HCT116 (cell line): ENCODE measurements at regions not wholly inside any gene's neighbourhood (a gene's known extent, or its start where the extent isn't known, plus 50 kb on each side); places are given as distances from the start of the nearest gene placed in this dataset.

Experiments used
- ATAC-seq: fragments of 200-7000 bp; cut with Tn5 transposase; 2 replicates; pipeline ENCODE4 v1.9.1; 2020; ENCODE audit warnings: mild to moderate bottlenecking, moderate library complexity
- BruUV-seq: library from RNA; stranded (reverse); fragments of 400-500 nt; replicated peaks from 2 replicates; lab custom pipeline; 2021; lab: Mats Ljungman, UMichigan
- CTCF ChIA-PET: fragments of 300-600 bp; sonication (Branson Sonifier 250); formaldehyde crosslinking; loops from one replicate; lab custom pipeline; 2021; ENCODE audit warnings: antibody characterized with exemption; lab: Charles Lee
- POLR2A ChIA-PET: fragments of 300-600, 350-600 bp; sonication (Branson Sonifier 250); formaldehyde crosslinking; loops from one replicate; lab custom pipeline; 2021; ENCODE audit warnings: antibody characterized with exemption; lab: Charles Lee
- RAD21 ChIA-PET, 2 experiments: fragments of 300-600 bp; sonication (Branson Sonifier 250); formaldehyde crosslinking; loops; one replicate each; lab custom pipeline; 2023; ENCODE audit warnings: low total read pairs in 2 of 2; ENCODE audit not compliant: uncharacterized antibody in 2 of 2, unreplicated experiment in 2 of 2, low non-redundant PET in 1 of 2; lab: Charles Lee
- DNase-seq: peaks from one replicate; pipeline ENCODE4 v3.0.0-alpha.2; 2010; ENCODE audit warnings: low read depth, low spot score
- H2AFZ ChIP-seq: fragments of 200-600 bp; shearing (Covaris generic), sonication (generic); 2 replicates; pipeline ENCODE4 v1.6.1; 2017; ENCODE audit warnings: low read depth, mixed run types, mixed read lengths, antibody characterized with exemption, low read length; ENCODE audit not compliant: poor library complexity, severe bottlenecking
- H3K27ac ChIP-seq: 2 replicates; pipeline ENCODE4 v1.5.1; 2012; ENCODE audit warnings: low read depth, low read length
- H3K27me3 ChIP-seq: fragments of 200-600 bp; sonication (generic); 2 replicates; pipeline ENCODE4 v1.6.1; 2016; ENCODE audit warnings: mixed run types, low read length, mixed read lengths; ENCODE audit not compliant: insufficient read depth
- H3K36me3 ChIP-seq, 2 experiments: fragments of 200-500 bp in 1 of 2; fragments of 200-600 bp in 1 of 2; sonication (Bioruptor generic) in 1 of 2; sonication (generic) in 1 of 2; 2 replicates each; pipeline versions ENCODE4 v1.5.1 to v1.6.1; 2014 to 2016; ENCODE audit warnings: low read length in 2 of 2, inconsistent platforms in 1 of 2, mixed read lengths in 1 of 2, mixed run types in 1 of 2; ENCODE audit not compliant: insufficient read depth in 2 of 2, control insufficient read depth in 1 of 2
- H3K4me1 ChIP-seq, 2 experiments: fragments of 200-600 bp in 1 of 2; sonication (generic) in 1 of 2; 2 replicates each; pipeline versions ENCODE4 v1.5.1 to v1.6.1; 2012 to 2017; ENCODE audit warnings: low read length in 2 of 2, inconsistent platforms in 1 of 2, mild to moderate bottlenecking in 1 of 2, mixed read lengths in 1 of 2, mixed run types in 1 of 2, moderate library complexity in 1 of 2; ENCODE audit not compliant: insufficient read depth in 2 of 2, control insufficient read depth in 1 of 2
- H3K4me2 ChIP-seq: fragments of 200-600 bp; sonication (generic); 2 replicates; pipeline ENCODE4 v1.6.1; 2017; ENCODE audit warnings: mixed run types, low read length, mixed read lengths
- H3K4me3 ChIP-seq, 2 experiments: fragments of 200-600 bp in 1 of 2; sonication (generic) in 1 of 2; replicated peaks in 1 of 2; 2 replicates each; pipeline ENCODE4 v1.5.1; 2011 to 2016; ENCODE audit warnings: low read length in 2 of 2, control low read depth in 1 of 2, low read depth in 1 of 2, mild to moderate bottlenecking in 1 of 2, mixed read lengths in 1 of 2, mixed run types in 1 of 2
- H3K79me2 ChIP-seq: fragments of 200-600 bp; sonication (generic); 2 replicates; pipeline ENCODE4 v1.6.1; 2017; ENCODE audit warnings: mild to moderate bottlenecking, mixed run types, low read length, moderate library complexity, mixed read lengths; ENCODE audit not compliant: insufficient read depth
- H3K9ac ChIP-seq: fragments of 200-600 bp; sonication (generic); 2 replicates; pipeline ENCODE4 v1.6.1; 2016; ENCODE audit warnings: low read length, mixed read lengths
- H3K9me2 ChIP-seq: fragments of 200-600 bp; sonication (generic), shearing (Covaris generic); 2 replicates; pipeline ENCODE4 v1.6.1; 2017; ENCODE audit warnings: mixed run types, mild to moderate bottlenecking, moderate library complexity; ENCODE audit not compliant: insufficient read depth
- H3K9me3 ChIP-seq, 2 experiments: fragments of 200-500 bp in 1 of 2; fragments of 200-600 bp in 1 of 2; sonication (Bioruptor generic) in 1 of 2; sonication (generic) in 1 of 2; 2 replicates each; pipeline ENCODE4 v1.6.1; 2014 to 2017; ENCODE audit warnings: low read length in 2 of 2, mixed read lengths in 2 of 2, inconsistent platforms in 1 of 2, low read depth in 1 of 2, mild to moderate bottlenecking in 1 of 2, mixed run types in 1 of 2, moderate library complexity in 1 of 2; ENCODE audit not compliant: control insufficient read depth in 1 of 2, insufficient read depth in 1 of 2
- H4K20me1 ChIP-seq: fragments of 200-600 bp; sonication (generic), shearing (Covaris generic); 2 replicates; pipeline ENCODE4 v1.6.1; 2017; ENCODE audit warnings: mixed run types, mild to moderate bottlenecking, moderate library complexity; ENCODE audit not compliant: insufficient read depth
- CBX3 ChIP-seq: IDR thresholded peaks from 2 replicates; pipeline ENCODE4 v1.6.1; 2012; ENCODE audit warnings: low read depth
- ELF1 ChIP-seq: IDR thresholded peaks from 2 replicates; pipeline ENCODE4 v1.6.1; 2012; ENCODE audit warnings: low read depth, borderline replicate concordance
- POLR2AphosphoS5 ChIP-seq: IDR thresholded peaks from 2 replicates; pipeline ENCODE4 v1.6.1; 2011; ENCODE audit warnings: mild to moderate bottlenecking, low read depth, low read length, moderate library complexity
- SP1 ChIP-seq: IDR thresholded peaks from 2 replicates; pipeline ENCODE4 v1.6.1; 2012; ENCODE audit warnings: low read depth
- TCF7L2 ChIP-seq: IDR thresholded peaks from 2 replicates; pipeline ENCODE4 v1.7.0; 2011; ENCODE audit warnings: borderline replicate concordance, inconsistent platforms; ENCODE audit not compliant: insufficient read depth, insufficient read length; ENCODE audit errors: extremely low read depth
- intact Hi-C: fragments of 100-400 bp; cut with micrococcal nuclease; formaldehyde crosslinking; loops from 2 replicates; pipeline ENCODE4 v1.10.0; 2022

GRCh38 chr2:118706844-118707243 lies 140.6 kb downstream of the EN1 start:
- no peak overlapping the region for H3K4me2 ChIP-seq
- H3K9ac ChIP-seq: no peak overlapping the region
- DNase-seq: no peak
- no peaks in the 10 kb centered on the region for H3K79me2 ChIP-seq
- ChIA-PET POLR2A (no interaction called here), CTCF (no interaction called here), RAD21 (no interaction called here)
- no peak for ATAC-seq
- no peak overlapping the region for H3K4me3 ChIP-seq
- BruUV-seq: no TSS peak
- peaks cover 23% of the 10 kb centered on the region for H3K27me3 ChIP-seq
- no peaks in the 10 kb centered on the region for H3K9me2 ChIP-seq
- H3K9me3 ChIP-seq: no peaks in the 10 kb centered on the region
- no peak overlapping the region for H2AFZ ChIP-seq
- no peaks in the 10 kb centered on the region for H3K36me3 ChIP-seq
- no peak overlapping the region for H3K27ac ChIP-seq
- H4K20me1 ChIP-seq: no peaks in the 10 kb centered on the region
- no peaks in the 10 kb centered on the region for H3K4me1 ChIP-seq
- TF ChIP-seq TCF7L2: no peak
- TF ChIP-seq SP1: no peak
- no peak for TF ChIP-seq POLR2AphosphoS5
- intact Hi-C loops: no loop called here

- POLR2A ChIA-PET: no interaction called here
- Histone ChIP-seq H3K4me1 (no peaks in the 10 kb centered on the region), H3K9ac (no peak overlapping the region), H3K4me3 (no peak overlapping the region), H3K79me2 (no peaks in the 10 kb centered on the region), H3K27me3 (peaks cover 23% of the 10 kb centered on the region), H2AFZ (no peak overlapping the region), H3K4me2 (no peak overlapping the region), H3K9me2 (no peaks in the 10 kb centered on the region), H4K20me1 (no peaks in the 10 kb centered on the region), H3K36me3 (no peaks in the 10 kb centered on the region), H3K27ac (no peak overlapping the region), H3K9me3 (no peaks in the 10 kb centered on the region)
- no peak for DNase-seq
- BruUV-seq: no TSS peak
- intact Hi-C loops: no loop called here
- CTCF ChIA-PET: no interaction called here
- RAD21 ChIA-PET: no interaction called here
- TF ChIP-seq CBX3: no peak
- no peak for TF ChIP-seq ELF1
- no peak for ATAC-seq
Measured at GRCh38 chr2:118706371-118706770, 141.1 kb downstream of the EN1 start.
